Tibial nerve (tissue), 4 donors: ENCODE measurements at regions not wholly inside any gene's neighbourhood (a gene's known extent, or its start where the extent isn't known, plus 50 kb on each side); places are given as distances from the start of the nearest gene placed in this dataset.
A peak's percentile ranks its signal among the peaks of the same experiment; 100 is the strongest.

Experiments
- DNase-seq, 2 donors: peaks; one replicate each; pipeline ENCODE4 v3.0.0-alpha.2; 2019; ENCODE audit warnings: low spot score in 2 of 2
- H3K27ac ChIP-seq, 4 donors: fragments of 200-600 bp; sonication (generic) in 3 of 4; one replicate each; pipeline ENCODE4 v1.5.1; 2017 to 2019; ENCODE audit warnings: mild to moderate bottlenecking in 1 of 4
- H3K27me3 ChIP-seq, 2 donors: fragments of 200-600 bp; sonication (generic) in 1 of 2; one replicate each; pipeline versions ENCODE4 v1.5.1 to v1.6.0; 2017 to 2019
- H3K36me3 ChIP-seq, 3 donors: fragments of 200-600 bp; sonication (generic); one replicate each; pipeline ENCODE4 v1.5.1; 2018 to 2019
- H3K4me1 ChIP-seq, 4 donors: fragments of 200-600 bp; sonication (generic) in 3 of 4; one replicate each; pipeline ENCODE4 v1.5.1; 2017 to 2019
- H3K4me3 ChIP-seq, 4 donors: fragments of 200-600 bp; sonication (generic) in 3 of 4; one replicate each; pipeline ENCODE4 v1.5.1; 2017 to 2019; ENCODE audit warnings: mild to moderate bottlenecking in 1 of 4, moderate library complexity in 1 of 4
- H3K9me3 ChIP-seq, 4 donors: fragments of 200-600 bp; sonication (generic) in 3 of 4; one replicate each; pipeline ENCODE4 v1.5.1; 2017 to 2019
- CTCF ChIP-seq, 5 experiments: fragments of 200-600 bp in 3 of 5; fragments of 450-650 bp in 2 of 5; sonication (generic) in 3 of 5; IDR thresholded peaks; one replicate each; pipeline ENCODE4 v1.5.1; 2016 to 2019; ENCODE audit warnings: antibody characterized with exemption in 5 of 5, mild to moderate bottlenecking in 3 of 5, moderate library complexity in 2 of 5
- EP300 ChIP-seq, 2 donors: sonication (generic); formaldehyde crosslinking; IDR thresholded peaks; one replicate each; pipeline ENCODE4 v1.6.1; 2017; ENCODE audit warnings: antibody characterized with exemption in 2 of 2, mild to moderate bottlenecking in 1 of 2
- POLR2A ChIP-seq, 2 donors: fragments of 450-650 bp; IDR thresholded peaks; one replicate each; pipeline ENCODE4 v1.6.1; 2017; ENCODE audit warnings: antibody characterized with exemption in 2 of 2, mild to moderate bottlenecking in 2 of 2, moderate library complexity in 2 of 2
- WGBS, 2 donors: methylation state at CpG; one replicate each; pipeline ENCODE4 v1.1.5; 2018; 5-methylcytosine and 5-hydroxymethylcytosine counted together

- Histone ChIP-seq H3K4me3 (no peak overlapping the region), H3K4me1 (peaks cover 0 to 9% (median 2%) of the 10 kb centered on the region in 4 donors), H3K36me3 (no peaks in the 10 kb centered on the region), H3K27me3 (no peaks in the 10 kb centered on the region), H3K9me3 (no peaks in the 10 kb centered on the region), H3K27ac (no peak overlapping the region)
- TF ChIP-seq CTCF (IDR thresholded peaks at IDR 0.05), result no peak
- no peak for TF ChIP-seq POLR2A (IDR thresholded peaks at IDR 0.05)
- no peak for TF ChIP-seq EP300 (IDR thresholded peaks at IDR 0.05)
- DNase-seq, result no peak
- WGBS, 2 donors, result 24 to 35% methylated on average over 1 of the region's 1 CpG
These were observed 60.2 kb downstream of the MPP7 start for GRCh38 chr10:28242555-28243204.

- H3K36me3 ChIP-seq, result no peaks in the 10 kb centered on the region
- no peak overlapping the region for H3K27ac ChIP-seq
- TF ChIP-seq EP300 (IDR thresholded peaks at IDR 0.05), result no peak
- peak; percentile 79 to 93 (median 87) for TF ChIP-seq CTCF (IDR thresholded peaks at IDR 0.05)
- peak in 1 of 2 donors; percentile 72 for DNase-seq
- H3K27me3 ChIP-seq, result no peaks in the 10 kb centered on the region
- 4 to 11% methylated on average over 3 of the region's 3 CpGs for WGBS, 2 donors
- H3K4me1 ChIP-seq, result peaks cover 0 to 9% (median 2%) of the 10 kb centered on the region in 4 donors
- no peaks in the 10 kb centered on the region for H3K9me3 ChIP-seq
- H3K4me3 ChIP-seq, result no peak overlapping the region
These were observed 61.0 kb downstream of the MPP7 start for GRCh38 chr10:28241741-28242399.

GRCh38 chr10:28240400-28240799, 62.5 kb downstream of the MPP7 start:
- no peaks in the 10 kb centered on the region for H3K36me3 ChIP-seq
- H3K27ac ChIP-seq, result no peak overlapping the region
- no peak for TF ChIP-seq EP300 (IDR thresholded peaks at IDR 0.05)
- no peaks in the 10 kb centered on the region for H3K9me3 ChIP-seq
- no peaks in the 10 kb centered on the region for H3K27me3 ChIP-seq
- H3K4me1 ChIP-seq, result peaks cover 0 to 9% (median 2%) of the 10 kb centered on the region in 4 donors
- WGBS, 2 donors, result 87 to 89% methylated on average over 2 of the region's 2 CpGs
- no peak for DNase-seq
- H3K4me3 ChIP-seq, result no peak overlapping the region

- no peaks in the 10 kb centered on the region for H3K9me3 ChIP-seq
- H3K36me3 ChIP-seq, result no peaks in the 10 kb centered on the region
- DNase-seq, result no peak
- H3K4me1 ChIP-seq, result peaks cover 0 to 5% (median 0%) of the 10 kb centered on the region in 4 donors
- no peaks in the 10 kb centered on the region for H3K27me3 ChIP-seq
- H3K27ac ChIP-seq, result no peak overlapping the region
- no peak overlapping the region for H3K4me3 ChIP-seq
- WGBS, 2 donors, result 76 to 79% methylated on average over 12 of the region's 12 CpGs
- TF ChIP-seq EP300 (IDR thresholded peaks at IDR 0.05), result no peak
These were observed 66.3 kb downstream of the MPP7 start for GRCh38 chr10:28236591-28236990.

GRCh38 chr10:28220811-28221210, 82.1 kb downstream of the MPP7 start:
- Histone ChIP-seq H3K4me1 (no peaks in the 10 kb centered on the region), H3K9me3 (no peaks in the 10 kb centered on the region), H3K36me3 (no peaks in the 10 kb centered on the region), H3K27me3 (no peaks in the 10 kb centered on the region), H3K4me3 (no peak overlapping the region), H3K27ac (no peak overlapping the region)
- no peak for DNase-seq
- TF ChIP-seq CTCF (IDR thresholded peaks at IDR 0.05) (no peak), EP300 (IDR thresholded peaks at IDR 0.05) (no peak), POLR2A (IDR thresholded peaks at IDR 0.05) (no peak)
- WGBS, 2 donors, result 71 to 78% methylated on average over 5 of the region's 5 CpGs

- H3K27me3 ChIP-seq, result no peaks in the 10 kb centered on the region
- H3K36me3 ChIP-seq, result no peaks in the 10 kb centered on the region
- no peak overlapping the region for H3K27ac ChIP-seq
- 43 to 46% methylated on average over 3 of the region's 3 CpGs for WGBS, 2 donors
- no peaks in the 10 kb centered on the region for H3K9me3 ChIP-seq
- no peak for DNase-seq
- H3K4me3 ChIP-seq, result no peak overlapping the region
- no peaks in the 10 kb centered on the region for H3K4me1 ChIP-seq
- TF ChIP-seq POLR2A (IDR thresholded peaks at IDR 0.05) (no peak), EP300 (IDR thresholded peaks at IDR 0.05) (no peak), CTCF (IDR thresholded peaks at IDR 0.05) (no peak)
These were observed 83.6 kb downstream of the MPP7 start for GRCh38 chr10:28219251-28219650.
